ENCODE measurements at regions not wholly inside any gene's neighbourhood (a gene's known extent, or its start where the extent isn't known, plus 50 kb on each side); places are given as distances from the start of the nearest gene placed in this dataset.

DNA sequence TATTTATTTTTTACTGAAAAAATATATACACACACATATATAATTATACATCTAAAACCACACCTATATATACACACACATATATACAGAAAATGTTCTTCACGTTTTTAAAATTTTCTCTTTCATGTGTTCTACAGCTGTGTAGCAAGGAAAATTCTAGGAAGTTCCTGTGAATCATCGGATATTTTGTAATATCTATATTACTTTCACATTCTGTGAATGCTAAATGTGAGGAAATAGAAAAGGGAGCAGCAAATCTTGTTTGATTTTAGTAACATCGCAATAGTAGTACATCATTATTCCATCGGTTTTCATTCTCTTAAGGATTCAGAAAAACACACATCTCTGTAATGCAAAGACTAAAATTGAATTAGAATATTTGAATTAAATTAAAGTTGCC lies 836.8 kb upstream of the NECTIN3 start (continued):
- TF ChIP-seq ATF1 (CRISPR knock-in tag; IDR thresholded peaks at IDR 0.05) (no peak), ZNF121 (CRISPR knock-in tag; IDR thresholded peaks at IDR 0.05) (no peak), SOX15 (CRISPR knock-in tag; IDR thresholded peaks at IDR 0.05) (no peak), RORB (CRISPR knock-in tag; IDR thresholded peaks at IDR 0.05) (no peak), ZNF232 (CRISPR knock-in tag; IDR thresholded peaks at IDR 0.05) (no peak), CREM (CRISPR knock-in tag; IDR thresholded peaks at IDR 0.05) (no peak)
- TF ChIP-seq, protein P1, sequence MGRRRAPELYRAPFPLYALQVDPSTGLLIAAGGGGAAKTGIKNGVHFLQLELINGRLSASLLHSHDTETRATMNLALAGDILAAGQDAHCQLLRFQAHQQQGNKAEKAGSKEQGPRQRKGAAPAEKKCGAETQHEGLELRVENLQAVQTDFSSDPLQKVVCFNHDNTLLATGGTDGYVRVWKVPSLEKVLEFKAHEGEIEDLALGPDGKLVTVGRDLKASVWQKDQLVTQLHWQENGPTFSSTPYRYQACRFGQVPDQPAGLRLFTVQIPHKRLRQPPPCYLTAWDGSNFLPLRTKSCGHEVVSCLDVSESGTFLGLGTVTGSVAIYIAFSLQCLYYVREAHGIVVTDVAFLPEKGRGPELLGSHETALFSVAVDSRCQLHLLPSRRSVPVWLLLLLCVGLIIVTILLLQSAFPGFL (CRISPR knock-in tag; IDR thresholded peaks at IDR 0.05; ENCODE audit: borderline replicate concordance): no peak
- TF ChIP-seq, protein P2, sequence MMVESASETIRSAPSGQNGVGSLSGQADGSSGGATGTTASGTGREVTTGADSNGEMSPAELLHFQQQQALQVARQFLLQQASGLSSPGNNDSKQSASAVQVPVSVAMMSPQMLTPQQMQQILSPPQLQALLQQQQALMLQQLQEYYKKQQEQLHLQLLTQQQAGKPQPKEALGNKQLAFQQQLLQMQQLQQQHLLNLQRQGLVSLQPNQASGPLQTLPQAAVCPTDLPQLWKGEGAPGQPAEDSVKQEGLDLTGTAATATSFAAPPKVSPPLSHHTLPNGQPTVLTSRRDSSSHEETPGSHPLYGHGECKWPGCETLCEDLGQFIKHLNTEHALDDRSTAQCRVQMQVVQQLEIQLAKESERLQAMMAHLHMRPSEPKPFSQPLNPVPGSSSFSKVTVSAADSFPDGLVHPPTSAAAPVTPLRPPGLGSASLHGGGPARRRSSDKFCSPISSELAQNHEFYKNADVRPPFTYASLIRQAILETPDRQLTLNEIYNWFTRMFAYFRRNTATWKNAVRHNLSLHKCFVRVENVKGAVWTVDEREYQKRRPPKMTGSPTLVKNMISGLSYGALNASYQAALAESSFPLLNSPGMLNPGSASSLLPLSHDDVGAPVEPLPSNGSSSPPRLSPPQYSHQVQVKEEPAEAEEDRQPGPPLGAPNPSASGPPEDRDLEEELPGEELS (CRISPR knock-in tag; IDR thresholded peaks at IDR 0.05): no peak
- TF ChIP-seq, protein P3, sequence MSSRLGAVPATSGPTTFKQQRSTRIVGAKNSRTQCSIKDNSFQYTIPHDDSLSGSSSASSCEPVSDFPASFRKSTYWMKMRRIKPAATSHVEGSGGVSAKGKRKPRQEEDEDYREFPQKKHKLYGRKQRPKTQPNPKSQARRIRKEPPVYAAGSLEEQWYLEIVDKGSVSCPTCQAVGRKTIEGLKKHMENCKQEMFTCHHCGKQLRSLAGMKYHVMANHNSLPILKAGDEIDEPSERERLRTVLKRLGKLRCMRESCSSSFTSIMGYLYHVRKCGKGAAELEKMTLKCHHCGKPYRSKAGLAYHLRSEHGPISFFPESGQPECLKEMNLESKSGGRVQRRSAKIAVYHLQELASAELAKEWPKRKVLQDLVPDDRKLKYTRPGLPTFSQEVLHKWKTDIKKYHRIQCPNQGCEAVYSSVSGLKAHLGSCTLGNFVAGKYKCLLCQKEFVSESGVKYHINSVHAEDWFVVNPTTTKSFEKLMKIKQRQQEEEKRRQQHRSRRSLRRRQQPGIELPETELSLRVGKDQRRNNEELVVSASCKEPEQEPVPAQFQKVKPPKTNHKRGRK (CRISPR knock-in tag; IDR thresholded peaks at IDR 0.05; ENCODE audit: borderline replicate concordance): no peak

DNA sequence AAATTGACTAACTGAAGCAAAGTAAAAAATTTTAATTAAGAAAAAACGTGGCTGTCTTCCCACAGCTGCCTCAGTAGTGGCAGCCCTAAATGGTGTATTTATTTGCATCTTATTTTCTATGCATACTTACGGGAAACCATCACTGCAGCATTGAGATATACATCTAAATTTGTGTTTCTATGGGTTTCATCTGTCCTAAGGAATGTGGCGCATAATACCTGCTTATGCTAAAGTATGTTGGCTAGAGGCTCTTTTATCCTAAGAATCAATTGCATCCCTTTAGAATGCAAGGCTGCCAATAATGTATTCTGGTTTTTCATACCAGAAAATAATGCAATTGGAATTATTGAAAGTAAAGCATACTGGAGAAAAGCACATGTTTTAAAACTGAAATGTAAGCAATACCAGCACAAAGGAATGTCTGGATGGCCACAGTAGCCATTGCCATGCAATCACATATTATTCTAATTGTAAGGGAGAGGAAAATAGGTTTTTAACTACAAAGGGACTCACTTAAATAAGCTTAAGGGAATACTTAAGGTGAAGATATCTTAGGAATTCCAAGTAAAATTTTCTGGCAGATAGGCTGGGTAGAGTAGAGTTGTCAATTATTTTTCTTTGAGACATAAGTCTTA lies 834.5 kb upstream of the NECTIN3 start:
- Mint-ChIP-seq H3K9me3 (peaks cover 17% of the 10 kb centered on the region), H3K27ac (peak overlapping the region; percentile 69), H3K27me3 (ENCODE audit: low read depth) (no peaks in the 10 kb centered on the region), H3K4me1 (peaks cover 32% of the 10 kb centered on the region), H3K36me3 (peaks cover 6% of the 10 kb centered on the region; the same call in 1 of the 2 replicates), H3K4me3 (no peak overlapping the region)
- no peak for DNase-seq (ENCODE audit: low spot score)
- POLR2A ChIA-PET: no interaction called here
- CTCF ChIA-PET: no interaction called here
- ATAC-seq: peak; percentile 60
- TF ChIP-seq FOXK1 (CRISPR knock-in tag; IDR thresholded peaks at IDR 0.05): no peak
- TF ChIP-seq, protein P4, sequence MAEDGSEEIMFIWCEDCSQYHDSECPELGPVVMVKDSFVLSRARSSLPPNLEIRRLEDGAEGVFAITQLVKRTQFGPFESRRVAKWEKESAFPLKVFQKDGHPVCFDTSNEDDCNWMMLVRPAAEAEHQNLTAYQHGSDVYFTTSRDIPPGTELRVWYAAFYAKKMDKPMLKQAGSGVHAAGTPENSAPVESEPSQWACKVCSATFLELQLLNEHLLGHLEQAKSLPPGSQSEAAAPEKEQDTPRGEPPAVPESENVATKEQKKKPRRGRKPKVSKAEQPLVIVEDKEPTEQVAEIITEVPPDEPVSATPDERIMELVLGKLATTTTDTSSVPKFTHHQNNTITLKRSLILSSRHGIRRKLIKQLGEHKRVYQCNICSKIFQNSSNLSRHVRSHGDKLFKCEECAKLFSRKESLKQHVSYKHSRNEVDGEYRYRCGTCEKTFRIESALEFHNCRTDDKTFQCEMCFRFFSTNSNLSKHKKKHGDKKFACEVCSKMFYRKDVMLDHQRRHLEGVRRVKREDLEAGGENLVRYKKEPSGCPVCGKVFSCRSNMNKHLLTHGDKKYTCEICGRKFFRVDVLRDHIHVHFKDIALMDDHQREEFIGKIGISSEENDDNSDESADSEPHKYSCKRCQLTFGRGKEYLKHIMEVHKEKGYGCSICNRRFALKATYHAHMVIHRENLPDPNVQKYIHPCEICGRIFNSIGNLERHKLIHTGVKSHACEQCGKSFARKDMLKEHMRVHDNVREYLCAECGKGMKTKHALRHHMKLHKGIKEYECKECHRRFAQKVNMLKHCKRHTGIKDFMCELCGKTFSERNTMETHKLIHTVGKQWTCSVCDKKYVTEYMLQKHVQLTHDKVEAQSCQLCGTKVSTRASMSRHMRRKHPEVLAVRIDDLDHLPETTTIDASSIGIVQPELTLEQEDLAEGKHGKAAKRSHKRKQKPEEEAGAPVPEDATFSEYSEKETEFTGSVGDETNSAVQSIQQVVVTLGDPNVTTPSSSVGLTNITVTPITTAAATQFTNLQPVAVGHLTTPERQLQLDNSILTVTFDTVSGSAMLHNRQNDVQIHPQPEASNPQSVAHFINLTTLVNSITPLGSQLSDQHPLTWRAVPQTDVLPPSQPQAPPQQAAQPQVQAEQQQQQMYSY (CRISPR knock-in tag; IDR thresholded peaks at IDR 0.05): no peak
- TF ChIP-seq, protein P5, sequence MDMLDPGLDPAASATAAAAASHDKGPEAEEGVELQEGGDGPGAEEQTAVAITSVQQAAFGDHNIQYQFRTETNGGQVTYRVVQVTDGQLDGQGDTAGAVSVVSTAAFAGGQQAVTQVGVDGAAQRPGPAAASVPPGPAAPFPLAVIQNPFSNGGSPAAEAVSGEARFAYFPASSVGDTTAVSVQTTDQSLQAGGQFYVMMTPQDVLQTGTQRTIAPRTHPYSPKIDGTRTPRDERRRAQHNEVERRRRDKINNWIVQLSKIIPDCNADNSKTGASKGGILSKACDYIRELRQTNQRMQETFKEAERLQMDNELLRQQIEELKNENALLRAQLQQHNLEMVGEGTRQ (CRISPR knock-in tag; IDR thresholded peaks at IDR 0.05): no peak
- TF ChIP-seq, protein P6, sequence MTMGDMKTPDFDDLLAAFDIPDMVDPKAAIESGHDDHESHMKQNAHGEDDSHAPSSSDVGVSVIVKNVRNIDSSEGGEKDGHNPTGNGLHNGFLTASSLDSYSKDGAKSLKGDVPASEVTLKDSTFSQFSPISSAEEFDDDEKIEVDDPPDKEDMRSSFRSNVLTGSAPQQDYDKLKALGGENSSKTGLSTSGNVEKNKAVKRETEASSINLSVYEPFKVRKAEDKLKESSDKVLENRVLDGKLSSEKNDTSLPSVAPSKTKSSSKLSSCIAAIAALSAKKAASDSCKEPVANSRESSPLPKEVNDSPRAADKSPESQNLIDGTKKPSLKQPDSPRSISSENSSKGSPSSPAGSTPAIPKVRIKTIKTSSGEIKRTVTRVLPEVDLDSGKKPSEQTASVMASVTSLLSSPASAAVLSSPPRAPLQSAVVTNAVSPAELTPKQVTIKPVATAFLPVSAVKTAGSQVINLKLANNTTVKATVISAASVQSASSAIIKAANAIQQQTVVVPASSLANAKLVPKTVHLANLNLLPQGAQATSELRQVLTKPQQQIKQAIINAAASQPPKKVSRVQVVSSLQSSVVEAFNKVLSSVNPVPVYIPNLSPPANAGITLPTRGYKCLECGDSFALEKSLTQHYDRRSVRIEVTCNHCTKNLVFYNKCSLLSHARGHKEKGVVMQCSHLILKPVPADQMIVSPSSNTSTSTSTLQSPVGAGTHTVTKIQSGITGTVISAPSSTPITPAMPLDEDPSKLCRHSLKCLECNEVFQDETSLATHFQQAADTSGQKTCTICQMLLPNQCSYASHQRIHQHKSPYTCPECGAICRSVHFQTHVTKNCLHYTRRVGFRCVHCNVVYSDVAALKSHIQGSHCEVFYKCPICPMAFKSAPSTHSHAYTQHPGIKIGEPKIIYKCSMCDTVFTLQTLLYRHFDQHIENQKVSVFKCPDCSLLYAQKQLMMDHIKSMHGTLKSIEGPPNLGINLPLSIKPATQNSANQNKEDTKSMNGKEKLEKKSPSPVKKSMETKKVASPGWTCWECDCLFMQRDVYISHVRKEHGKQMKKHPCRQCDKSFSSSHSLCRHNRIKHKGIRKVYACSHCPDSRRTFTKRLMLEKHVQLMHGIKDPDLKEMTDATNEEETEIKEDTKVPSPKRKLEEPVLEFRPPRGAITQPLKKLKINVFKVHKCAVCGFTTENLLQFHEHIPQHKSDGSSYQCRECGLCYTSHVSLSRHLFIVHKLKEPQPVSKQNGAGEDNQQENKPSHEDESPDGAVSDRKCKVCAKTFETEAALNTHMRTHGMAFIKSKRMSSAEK (CRISPR knock-in tag; IDR thresholded peaks at IDR 0.05; ENCODE audit: borderline replicate concordance): no peak
- TF ChIP-seq NFE2L1 (CRISPR knock-in tag; IDR thresholded peaks at IDR 0.05): no peak
- TF ChIP-seq, protein P7, sequence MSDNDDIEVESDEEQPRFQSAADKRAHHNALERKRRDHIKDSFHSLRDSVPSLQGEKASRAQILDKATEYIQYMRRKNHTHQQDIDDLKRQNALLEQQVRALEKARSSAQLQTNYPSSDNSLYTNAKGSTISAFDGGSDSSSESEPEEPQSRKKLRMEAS (CRISPR knock-in tag; IDR thresholded peaks at IDR 0.05): no peak
- no peak for TF ChIP-seq ZBTB21 (CRISPR knock-in tag; IDR thresholded peaks at IDR 0.05; ENCODE audit: borderline replicate concordance)
- TF ChIP-seq ELF4 (CRISPR knock-in tag; IDR thresholded peaks at IDR 0.05; ENCODE audit: low read depth): no peak
- no peak for TF ChIP-seq NFATC4 (CRISPR knock-in tag; IDR thresholded peaks at IDR 0.05)
- TF ChIP-seq, protein P8, sequence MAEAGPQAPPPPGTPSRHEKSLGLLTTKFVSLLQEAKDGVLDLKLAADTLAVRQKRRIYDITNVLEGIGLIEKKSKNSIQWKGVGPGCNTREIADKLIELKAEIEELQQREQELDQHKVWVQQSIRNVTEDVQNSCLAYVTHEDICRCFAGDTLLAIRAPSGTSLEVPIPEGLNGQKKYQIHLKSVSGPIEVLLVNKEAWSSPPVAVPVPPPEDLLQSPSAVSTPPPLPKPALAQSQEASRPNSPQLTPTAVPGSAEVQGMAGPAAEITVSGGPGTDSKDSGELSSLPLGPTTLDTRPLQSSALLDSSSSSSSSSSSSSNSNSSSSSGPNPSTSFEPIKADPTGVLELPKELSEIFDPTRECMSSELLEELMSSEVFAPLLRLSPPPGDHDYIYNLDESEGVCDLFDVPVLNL (CRISPR knock-in tag; IDR thresholded peaks at IDR 0.05; ENCODE audit: borderline replicate concordance, low read depth): no peak
- TF ChIP-seq HMGA2 (CRISPR knock-in tag; IDR thresholded peaks at IDR 0.05): no peak
- no peak for TF ChIP-seq CBFB (CRISPR knock-in tag; IDR thresholded peaks at IDR 0.05; ENCODE audit: low read depth)

All from WTC11 (cell line).